T-cell (primary cell): ENCODE measurements at regions not wholly inside any gene's neighbourhood (a gene's known extent, or its start where the extent isn't known, plus 50 kb on each side); places are given as distances from the start of the nearest gene placed in this dataset.
"Not testable (repeated sequence)": the region's sequence is repeated elsewhere in the genome, so short reads cannot be mapped to it uniquely, and the experiment has no call there.

Experiments used
- ATAC-seq, 4 experiments: fragments of 200-7000 bp in 3 of 4; fragments of 150-1000 bp in 1 of 4; cut with Tn5 transposase; replicated peaks in 1 of 4; 1 replicate in 3 of 4; 2 replicates in 1 of 4; pipeline ENCODE4 v1.10.0; 2021; ENCODE audit warnings: moderate library complexity in 3 of 4, mild to moderate bottlenecking in 2 of 4, moderate number of reproducible peaks in 1 of 4
- CTCF ChIA-PET, 2 donors: fragments of 300-600 bp; sonication (Branson Sonifier 250); formaldehyde crosslinking; loops; one replicate each; lab custom pipeline; 2022; ENCODE audit warnings: antibody characterized with exemption in 2 of 2; lab: Charles Lee
- POLR2A ChIA-PET, 2 donors: fragments of 300-600 bp; sonication (Branson Sonifier 250); formaldehyde crosslinking; loops; one replicate each; lab custom pipeline; 2022; ENCODE audit warnings: antibody characterized with exemption in 2 of 2; lab: Charles Lee
- DNase-seq, 35 experiments: peaks; one replicate each; pipeline versions ENCODE4 v3.0.0 to v3.0.0-alpha.2; 2013 to 2023
- H3K27ac ChIP-seq: one replicate; pipeline ENCODE4 v1.5.1; 2013; ENCODE audit warnings: low read length
- H3K27me3 ChIP-seq, 2 experiments: replicated peaks in 1 of 2; 1 replicate in 1 of 2; 2 replicates in 1 of 2; pipeline versions ENCODE4 v1.6.1 to v1.7.0; 2013; ENCODE audit warnings: low read length in 1 of 2, mixed read lengths in 1 of 2; ENCODE audit not compliant: control insufficient read depth in 2 of 2, insufficient read depth in 2 of 2; ENCODE audit errors: extremely low read depth in 1 of 2
- H3K36me3 ChIP-seq, 2 donors: 1 replicate in 1 of 2; 2 replicates in 1 of 2; pipeline versions ENCODE4 v1.6.1 to v1.7.0; 2013; ENCODE audit warnings: low read length in 1 of 2; ENCODE audit not compliant: control insufficient read depth in 2 of 2, insufficient read depth in 1 of 2; ENCODE audit errors: extremely low read depth in 1 of 2
- H3K4me1 ChIP-seq, 2 experiments: 1 replicate in 1 of 2; 2 replicates in 1 of 2; pipeline versions ENCODE4 v1.6.1 to v1.7.0; 2013; ENCODE audit warnings: low read length in 2 of 2, mixed read lengths in 1 of 2; ENCODE audit not compliant: insufficient read depth in 2 of 2, control insufficient read depth in 1 of 2; ENCODE audit errors: extremely low read depth in 1 of 2
- H3K4me3 ChIP-seq, 2 donors: 1 replicate in 1 of 2; 2 replicates in 1 of 2; pipeline versions ENCODE4 v1.5.1 to v1.7.0; 2013; ENCODE audit warnings: mild to moderate bottlenecking in 2 of 2, low read length in 1 of 2, moderate library complexity in 1 of 2; ENCODE audit not compliant: control insufficient read depth in 1 of 2; ENCODE audit errors: extremely low read depth in 1 of 2
- H3K9me3 ChIP-seq: 2 replicates; pipeline ENCODE4 v1.7.0; 2013
- H3K27ac Mint-ChIP-seq, 2 donors: one replicate each; pipeline ENCODE4 v1.8.0; 2020 to 2021; ENCODE audit warnings: mild to moderate bottlenecking in 2 of 2, mixed read lengths in 2 of 2
- H3K27me3 Mint-ChIP-seq, 2 donors: one replicate each; pipeline ENCODE4 v1.8.0; 2021 to 2022; ENCODE audit warnings: mixed read lengths in 2 of 2
- H3K36me3 Mint-ChIP-seq: one replicate; pipeline ENCODE4 v1.8.0; 2021; ENCODE audit warnings: mixed read lengths
- H3K4me1 Mint-ChIP-seq, 3 donors: one replicate each; pipeline ENCODE4 v1.8.0; 2020 to 2022; ENCODE audit warnings: mixed read lengths in 3 of 3, mild to moderate bottlenecking in 1 of 3
- H3K4me3 Mint-ChIP-seq, 3 donors: one replicate each; pipeline ENCODE4 v1.8.0; 2020 to 2022; ENCODE audit warnings: mild to moderate bottlenecking in 3 of 3, mixed read lengths in 3 of 3, moderate library complexity in 3 of 3
- H3K9me3 Mint-ChIP-seq, 3 donors: one replicate each; pipeline ENCODE4 v1.8.0; 2020 to 2022; ENCODE audit warnings: mixed read lengths in 3 of 3
- whole genome bisulfite sequencing: methylation state at CpG from one replicate; pipeline ENCODE4 v1.1.5; 2013; ENCODE audit warnings: missing lambda C conversion rate; ENCODE audit not compliant: insufficient coverage; 5-methylcytosine and 5-hydroxymethylcytosine counted together

- Mint-ChIP-seq H3K9me3 (peaks cover 4 to 16% (median 14%) of the 10 kb centered on the region in 3 donors), H3K4me3 (no peak overlapping the region), H3K36me3 (no peaks in the 10 kb centered on the region), H3K27me3 (no peaks in the 10 kb centered on the region), H3K27ac (no peak overlapping the region), H3K4me1 (no peaks in the 10 kb centered on the region)
- Histone ChIP-seq H3K4me3 (no peak overlapping the region), H3K27ac (no peak overlapping the region), H3K9me3 (no peaks in the 10 kb centered on the region), H3K4me1 (no peaks in the 10 kb centered on the region), H3K36me3 (no peaks in the 10 kb centered on the region), H3K27me3 (peaks cover 0 to 3% of the 10 kb centered on the region in 2 experiments)
- DNase-seq (no peak), ATAC-seq (no peak)
- ChIA-PET POLR2A (no interaction called here), CTCF (no interaction called here)
- WGBS, result no CpG with 5 or more reads among the region's 2 CpGs
These were observed 345.4 kb downstream of the NEBL start for GRCh38 chr10:20551761-20552160.

DNA sequence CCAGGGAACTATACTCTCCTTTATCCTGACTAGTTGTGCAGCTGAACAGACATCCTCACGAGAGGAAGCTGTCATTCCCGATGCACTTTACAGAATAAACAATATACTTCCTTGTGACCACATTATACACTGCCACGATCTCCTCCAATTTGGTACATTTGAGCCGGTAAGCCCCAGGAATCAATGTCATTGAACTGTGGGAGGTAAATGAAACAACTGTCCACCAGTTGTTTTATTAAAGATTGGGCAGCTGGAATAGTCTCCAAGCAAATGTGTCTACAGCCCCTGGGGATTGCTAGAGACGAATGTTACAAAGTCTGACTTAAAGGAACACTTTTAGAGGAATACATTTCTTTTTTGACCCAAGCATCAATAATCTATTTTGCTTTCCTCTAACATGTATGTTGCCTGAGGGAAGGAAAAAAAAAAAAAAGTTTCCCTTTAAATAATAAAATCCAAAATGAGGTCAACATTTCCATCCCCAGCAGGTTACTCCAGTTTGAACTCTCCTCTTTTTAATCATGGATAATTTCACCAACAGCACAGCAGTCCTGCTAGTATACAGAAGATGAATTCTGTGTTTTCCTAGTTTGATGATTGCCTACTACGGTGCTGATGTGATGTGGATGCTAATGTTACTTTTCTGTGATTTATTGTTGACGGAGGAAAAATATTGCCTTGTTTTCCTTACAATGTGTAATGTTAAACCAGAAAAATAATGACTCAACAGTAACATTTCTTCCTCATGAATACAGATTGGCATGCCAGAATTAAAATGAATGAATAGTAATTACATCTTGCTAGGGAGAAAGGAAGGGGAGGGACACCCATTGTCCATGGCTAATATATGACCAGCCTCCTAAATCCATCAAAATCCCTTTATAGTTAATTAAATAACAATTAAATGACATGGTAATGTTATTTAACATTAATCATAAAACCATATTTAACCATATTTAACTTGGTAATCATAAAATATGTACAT is 360.9 kb downstream of the NEBL start:
- no CpG with 5 or more reads among the region's 7 CpGs for WGBS
- no peak overlapping the region for H3K4me3 ChIP-seq
- ChIA-PET POLR2A (no interaction called here), CTCF (no interaction called here)
- Mint-ChIP-seq H3K4me1 (no peaks in the 10 kb centered on the region), H3K36me3 (no peaks in the 10 kb centered on the region), H3K4me3 (no peak overlapping the region), H3K27me3 (no peaks in the 10 kb centered on the region), H3K9me3 (peaks cover 4 to 8% (median 7%) of the 10 kb centered on the region in 3 donors), H3K27ac (no peak overlapping the region)
- H3K4me1 ChIP-seq, result no peaks in the 10 kb centered on the region
- H3K9me3 ChIP-seq, result no peaks in the 10 kb centered on the region
- H3K36me3 ChIP-seq, result no peaks in the 10 kb centered on the region
- ATAC-seq (no peak), DNase-seq (no peak)
- no peaks in the 10 kb centered on the region for H3K27me3 ChIP-seq
- H3K27ac ChIP-seq, result no peak overlapping the region

GRCh38 chr10:20531241-20531883 is 365.7 kb downstream of the NEBL start:
- H3K27me3 ChIP-seq, H3K4me1 Mint-ChIP-seq, H3K9me3 ChIP-seq, DNase-seq, H3K27me3 Mint-ChIP-seq, POLR2A ChIA-PET, H3K4me3 ChIP-seq, H3K27ac Mint-ChIP-seq, ATAC-seq, H3K4me1 ChIP-seq, H3K4me3 Mint-ChIP-seq, H3K36me3 ChIP-seq, H3K27ac ChIP-seq, H3K36me3 Mint-ChIP-seq, CTCF ChIA-PET: not testable (repeated sequence)
- WGBS, result 82% methylated on average over 6 of the region's 20 CpGs
- H3K9me3 Mint-ChIP-seq, result peaks cover 6 to 20% (median 11%) of the 10 kb centered on the region in 3 donors

- Histone ChIP-seq H3K4me1 (no peaks in the 10 kb centered on the region), H3K27me3 (no peaks in the 10 kb centered on the region), H3K27ac (no peak overlapping the region), H3K9me3 (no peaks in the 10 kb centered on the region), H3K36me3 (no peaks in the 10 kb centered on the region), H3K4me3 (no peak overlapping the region)
- Mint-ChIP-seq H3K9me3 (peaks cover 5 to 16% (median 6%) of the 10 kb centered on the region in 3 donors), H3K27me3 (no peaks in the 10 kb centered on the region), H3K27ac (no peak overlapping the region), H3K4me1 (no peaks in the 10 kb centered on the region), H3K36me3 (no peaks in the 10 kb centered on the region), H3K4me3 (no peak overlapping the region)
- ATAC-seq, result no peak
- no peak for DNase-seq
- ChIA-PET CTCF (no interaction called here), POLR2A (no interaction called here)
- WGBS, result 50% methylated on average over 1 of the region's 5 CpGs
These were observed 375.9 kb downstream of the NEBL start for GRCh38 chr10:20521186-20521585.

GRCh38 chr10:20515654-20516053 is 381.5 kb downstream of the NEBL start:
- ATAC-seq, result no peak
- no peak for DNase-seq
- no peak overlapping the region for H3K27ac Mint-ChIP-seq

GRCh38 chr10:20512631-20513030 is 384.5 kb downstream of the NEBL start:
- no peaks in the 10 kb centered on the region for H3K9me3 ChIP-seq
- no peaks in the 10 kb centered on the region for H3K4me1 ChIP-seq
- ATAC-seq, result no peak
- H3K36me3 Mint-ChIP-seq, result no peaks in the 10 kb centered on the region
- CTCF ChIA-PET, result no interaction called here
- H3K27me3 Mint-ChIP-seq, result no peaks in the 10 kb centered on the region
- no peak overlapping the region for H3K27ac ChIP-seq
- no peak overlapping the region for H3K4me3 ChIP-seq
- H3K4me3 Mint-ChIP-seq, result no peak overlapping the region
- no peaks in the 10 kb centered on the region for H3K27me3 ChIP-seq
- no peaks in the 10 kb centered on the region for H3K4me1 Mint-ChIP-seq
- H3K27ac Mint-ChIP-seq, result no peak overlapping the region
- H3K9me3 Mint-ChIP-seq, result peaks cover 3 to 13% (median 9%) of the 10 kb centered on the region in 3 donors
- no peak for DNase-seq
- POLR2A ChIA-PET, result no interaction called here
- H3K36me3 ChIP-seq, result no peaks in the 10 kb centered on the region
- 80% methylated on average over 3 of the region's 8 CpGs for WGBS

More at GRCh38 chr10:20515654-20516053, 381.5 kb downstream of the NEBL start:
- no peaks in the 10 kb centered on the region for H3K36me3 Mint-ChIP-seq
- Histone ChIP-seq H3K27ac (no peak overlapping the region), H3K36me3 (no peaks in the 10 kb centered on the region), H3K9me3 (no peaks in the 10 kb centered on the region), H3K4me3 (no peak overlapping the region), H3K4me1 (no peaks in the 10 kb centered on the region), H3K27me3 (no peaks in the 10 kb centered on the region)
- ChIA-PET CTCF (no interaction called here), POLR2A (no interaction called here)
- no peak overlapping the region for H3K4me3 Mint-ChIP-seq
- H3K9me3 Mint-ChIP-seq, result peaks cover 0 to 13% (median 5%) of the 10 kb centered on the region in 3 donors
- no peaks in the 10 kb centered on the region for H3K27me3 Mint-ChIP-seq
- H3K4me1 Mint-ChIP-seq, result no peaks in the 10 kb centered on the region
- WGBS, result no CpG with 5 or more reads among the region's 3 CpGs
